ENCODE measurements at regions not wholly inside any gene's neighbourhood (a gene's known extent, or its start where the extent isn't known, plus 50 kb on each side); places are given as distances from the start of the nearest gene placed in this dataset.

- TF ChIP-seq SMC3 (IDR thresholded peaks at IDR 0.05; ENCODE audit: low read depth, low read length) (no peak), FOSL2 (IDR thresholded peaks at IDR 0.05; ENCODE audit: borderline replicate concordance, low read depth) (no peak), YY1 (IDR thresholded peaks at IDR 0.05; ENCODE audit: low read depth) (no peak), EZH2phosphoT487 (IDR thresholded peaks at IDR 0.05; ENCODE audit: borderline replicate concordance, low read depth) (no peak), RCOR1 (IDR thresholded peaks at IDR 0.05; ENCODE audit: low read length) (no peak), TEAD4 (IDR thresholded peaks at IDR 0.05; ENCODE audit: borderline replicate concordance, insufficient read depth) (no peak), EP300 (IDR thresholded peaks at IDR 0.05; ENCODE audit: borderline replicate concordance in 1 of 2, low read depth in 1 of 2, low read length in 1 of 2) (no peak), SIN3A (IDR thresholded peaks at IDR 0.05; ENCODE audit: borderline replicate concordance, low read depth, low read length) (no peak), USF1 (IDR thresholded peaks at IDR 0.05; ENCODE audit: borderline replicate concordance, low read depth) (no peak), MEF2A (IDR thresholded peaks at IDR 0.05; ENCODE audit: borderline replicate concordance, low read depth) (no peak), RAD21 (IDR thresholded peaks at IDR 0.05; ENCODE audit: low read length) (no peak), PBX3 (IDR thresholded peaks at IDR 0.05) (no peak), RFX5 (IDR thresholded peaks at IDR 0.05; ENCODE audit: low read length) (no peak), GATA2 (CRISPR knock-in tag; IDR thresholded peaks at IDR 0.05) (no peak), MXI1 (IDR thresholded peaks at IDR 0.05; ENCODE audit: low read depth, low read length) (no peak), POLR2AphosphoS5 (IDR thresholded peaks at IDR 0.05; ENCODE audit: low read depth, low read length) (no peak)
- DNase-seq, result no peak
- H3K9me2 ChIP-seq, result no peaks in the 10 kb centered on the region
- ChIA-PET POLR2A (no interaction called here), CTCF (no interaction called here)
- H3K4me2 ChIP-seq, result no peak overlapping the region
- no peak overlapping the region for H3K4me3 ChIP-seq (ENCODE audit: low read depth in 2 of 2, low read length in 1 of 2)
- H3K9me3 ChIP-seq, result no peaks in the 10 kb centered on the region
- H4K20me1 ChIP-seq (ENCODE audit: insufficient read depth), result no peaks in the 10 kb centered on the region
- no peak overlapping the region for H2AFZ ChIP-seq (ENCODE audit: low read depth)
- no peaks in the 10 kb centered on the region for H3K27me3 ChIP-seq (ENCODE audit: insufficient read depth)
- no peaks in the 10 kb centered on the region for H3K79me2 ChIP-seq (ENCODE audit: insufficient read depth)
- H3K36me3 ChIP-seq (replicated peaks in 1 of 2; ENCODE audit: control insufficient read depth in 1 of 2, insufficient read depth in 2 of 2, low read length in 1 of 2), result no peaks in the 10 kb centered on the region
- no peaks in the 10 kb centered on the region for H3K4me1 ChIP-seq (ENCODE audit: control insufficient read depth in 1 of 2, insufficient read depth in 2 of 2, low read depth in 1 of 2, low read length in 1 of 2)
- no peaks in the 10 kb centered on the region for H3F3A ChIP-seq (replicated peaks; ENCODE audit: insufficient read depth)
- H3K9ac ChIP-seq, result no peak overlapping the region
- no peak overlapping the region for H3K27ac ChIP-seq (ENCODE audit: low read depth in 2 of 2, low read length in 1 of 2)
Observed at GRCh38 chr6:93915961-93916360, 496.6 kb upstream of the EPHA7 start.

GRCh38 chr6:93902517-93902916 lies 483.2 kb upstream of the EPHA7 start:
- H3K9ac ChIP-seq, result no peak overlapping the region
- H3K4me2 ChIP-seq, result no peak overlapping the region
- H3K9me3 ChIP-seq, result no peaks in the 10 kb centered on the region
- H3K79me2 ChIP-seq (ENCODE audit: insufficient read depth), result no peaks in the 10 kb centered on the region
- H3K27me3 ChIP-seq (ENCODE audit: insufficient read depth), result no peaks in the 10 kb centered on the region
- no peak overlapping the region for H3K27ac ChIP-seq (ENCODE audit: low read depth in 2 of 2, low read length in 1 of 2)
- CTCF ChIA-PET, result no interaction called here
- H3K4me3 ChIP-seq (ENCODE audit: low read depth in 2 of 2, low read length in 1 of 2), result no peak overlapping the region
- POLR2A ChIA-PET, result no interaction called here
- WGBS (ENCODE audit: low lambda C conversion rate), result 23% methylated on average over 5 of the region's 5 CpGs
- H4K20me1 ChIP-seq (ENCODE audit: insufficient read depth), result no peaks in the 10 kb centered on the region
- no peaks in the 10 kb centered on the region for H3K36me3 ChIP-seq (replicated peaks in 1 of 2; ENCODE audit: control insufficient read depth in 1 of 2, insufficient read depth in 2 of 2, low read length in 1 of 2)
- H3F3A ChIP-seq (replicated peaks; ENCODE audit: insufficient read depth), result no peaks in the 10 kb centered on the region
- DNase-seq, result no peak
- H2AFZ ChIP-seq (ENCODE audit: low read depth), result no peak overlapping the region
- H3K9me2 ChIP-seq, result no peaks in the 10 kb centered on the region
- H3K4me1 ChIP-seq (ENCODE audit: control insufficient read depth in 1 of 2, insufficient read depth in 2 of 2, low read depth in 1 of 2, low read length in 1 of 2), result no peaks in the 10 kb centered on the region
- no peak for TF ChIP-seq NRF1 (IDR thresholded peaks at IDR 0.05; ENCODE audit: low read depth, low read length)
- TF ChIP-seq SMC3 (IDR thresholded peaks at IDR 0.05; ENCODE audit: low read depth, low read length), result no peak
- no peak for TF ChIP-seq EP300 (IDR thresholded peaks at IDR 0.05; ENCODE audit: borderline replicate concordance in 1 of 2, low read depth in 1 of 2, low read length in 1 of 2)
- TF ChIP-seq TAF1 (IDR thresholded peaks at IDR 0.05; ENCODE audit: borderline replicate concordance, low read depth, low read length), result no peak
- TF ChIP-seq YY1 (IDR thresholded peaks at IDR 0.05; ENCODE audit: low read depth), result no peak
- no peak for TF ChIP-seq SIN3A (IDR thresholded peaks at IDR 0.05; ENCODE audit: borderline replicate concordance, low read depth, low read length)
- TF ChIP-seq JUND (IDR thresholded peaks at IDR 0.05), result no peak
- TF ChIP-seq CTCF (IDR thresholded peaks at IDR 0.05), result no peak
- no peak for TF ChIP-seq NFIC (IDR thresholded peaks at IDR 0.05; ENCODE audit: borderline replicate concordance)
- no peak for TF ChIP-seq TEAD4 (IDR thresholded peaks at IDR 0.05; ENCODE audit: borderline replicate concordance, insufficient read depth)
- TF ChIP-seq RAD21 (IDR thresholded peaks at IDR 0.05; ENCODE audit: low read length), result no peak
- TF ChIP-seq RCOR1 (IDR thresholded peaks at IDR 0.05; ENCODE audit: low read length), result no peak
- TF ChIP-seq REST (IDR thresholded peaks at IDR 0.05; ENCODE audit: low read depth, low read length), result no peak
- TF ChIP-seq FOXM1 (IDR thresholded peaks at IDR 0.05; ENCODE audit: low read depth), result no peak

All from SK-N-SH (cell line).